LNCaP clone FGC (cell line): ENCODE measurements at regions not wholly inside any gene's neighbourhood (a gene's known extent, or its start where the extent isn't known, plus 50 kb on each side); places are given as distances from the start of the nearest gene placed in this dataset.

Experiments used
- DNase-seq: peaks from one replicate; pipeline ENCODE4 v3.0.0-alpha.2; 2011; ENCODE audit warnings: low read depth
- H3K4me3 ChIP-seq: 2 replicates; pipeline ENCODE4 v1.5.1; 2011; ENCODE audit warnings: mild to moderate bottlenecking, low read depth, low read length, control low read depth
- CTCF ChIP-seq: IDR thresholded peaks from 2 replicates; pipeline ENCODE4 v1.5.1; 2012; ENCODE audit warnings: mild to moderate bottlenecking; ENCODE audit not compliant: control insufficient read depth, insufficient read depth; ENCODE audit errors: extremely low read depth

GRCh38 chr20:40746251-40746650 lies 57.2 kb upstream of the MAFB start:
- no peak for TF ChIP-seq CTCF
- H3K4me3 ChIP-seq = no peak overlapping the region
- no peak for DNase-seq

- no peak overlapping the region for H3K4me3 ChIP-seq
- no peak for DNase-seq
- no peak for TF ChIP-seq CTCF
These were observed 59.1 kb upstream of the MAFB start for GRCh38 chr20:40748182-40748581.

GRCh38 chr20:40749985-40750506 lies 61.0 kb upstream of the MAFB start:
- DNase-seq = no peak
- TF ChIP-seq CTCF = no peak
- no peak overlapping the region for H3K4me3 ChIP-seq

- no peak for TF ChIP-seq CTCF
- no peak for DNase-seq
- H3K4me3 ChIP-seq = no peak overlapping the region
These were observed 61.6 kb upstream of the MAFB start for GRCh38 chr20:40750541-40751035.

GRCh38 chr20:40753472-40753871 lies 64.4 kb upstream of the MAFB start:
- DNase-seq = no peak
- H3K4me3 ChIP-seq = no peak overlapping the region
- TF ChIP-seq CTCF = no peak

- no peak for TF ChIP-seq CTCF
- DNase-seq = no peak
These were observed 65.4 kb upstream of the MAFB start for GRCh38 chr20:40754339-40754943.

GRCh38 chr20:40757087-40757486 lies 68.1 kb upstream of the MAFB start:
- DNase-seq = no peak
- no peak for TF ChIP-seq CTCF
- H3K4me3 ChIP-seq = no peak overlapping the region

More at GRCh38 chr20:40754339-40754943, 65.4 kb upstream of the MAFB start:
- H3K4me3 ChIP-seq = no peak overlapping the region
